ENCODE measurements at regions not wholly inside any gene's neighbourhood (a gene's known extent, or its start where the extent isn't known, plus 50 kb on each side); places are given as distances from the start of the nearest gene placed in this dataset.

GRCh38 chr2:23280401-23280800 is 104.6 kb upstream of the KLHL29 start:
- DNase-seq (ENCODE audit: extremely low read depth, low read depth, low spot score) = no peak

- no peak for DNase-seq (ENCODE audit: extremely low read depth, low read depth, low spot score)
Observed at GRCh38 chr2:23283653-23284052, 101.3 kb upstream of the KLHL29 start.

GRCh38 chr2:23285091-23285800 is 99.7 kb upstream of the KLHL29 start:
- DNase-seq (ENCODE audit: extremely low read depth, low read depth, low spot score) = no peak

GRCh38 chr2:23286031-23286757 is 98.8 kb upstream of the KLHL29 start:
- DNase-seq (ENCODE audit: extremely low read depth, low read depth, low spot score) = no peak

- no peak for DNase-seq (ENCODE audit: extremely low read depth, low read depth, low spot score)
Observed at GRCh38 chr2:23286758-23287704, 97.9 kb upstream of the KLHL29 start.

GRCh38 chr2:23289671-23290070 is 95.3 kb upstream of the KLHL29 start:
- no peak for DNase-seq (ENCODE audit: extremely low read depth, low read depth, low spot score)

- no peak for DNase-seq (ENCODE audit: extremely low read depth, low read depth, low spot score)
Observed at GRCh38 chr2:23291239-23291638, 93.7 kb upstream of the KLHL29 start.

GRCh38 chr2:23292024-23292423 is 93.0 kb upstream of the KLHL29 start:
- DNase-seq (ENCODE audit: extremely low read depth, low read depth, low spot score) = no peak

GRCh38 chr2:23293063-23293462 is 91.9 kb upstream of the KLHL29 start:
- DNase-seq (ENCODE audit: extremely low read depth, low read depth, low spot score) = no peak

GRCh38 chr2:23293731-23294130 is 91.2 kb upstream of the KLHL29 start:
- DNase-seq (ENCODE audit: extremely low read depth, low read depth, low spot score) = no peak

- no peak for DNase-seq (ENCODE audit: extremely low read depth, low read depth, low spot score)
Observed at GRCh38 chr2:23294238-23294637, 90.7 kb upstream of the KLHL29 start.

GRCh38 chr2:23296691-23297090 is 88.3 kb upstream of the KLHL29 start:
- no peak for DNase-seq (ENCODE audit: extremely low read depth, low read depth, low spot score)

GRCh38 chr2:23297112-23297511 is 87.9 kb upstream of the KLHL29 start:
- DNase-seq (ENCODE audit: extremely low read depth, low read depth, low spot score) = no peak

- no peak for DNase-seq (ENCODE audit: extremely low read depth, low read depth, low spot score)
Observed at GRCh38 chr2:23298551-23298950, 86.4 kb upstream of the KLHL29 start.

GRCh38 chr2:23299476-23300195 is 85.3 kb upstream of the KLHL29 start:
- no peak for DNase-seq (ENCODE audit: extremely low read depth, low read depth, low spot score)

- no peak for DNase-seq (ENCODE audit: extremely low read depth, low read depth, low spot score)
Observed at GRCh38 chr2:23301136-23301535, 83.8 kb upstream of the KLHL29 start.

GRCh38 chr2:23302591-23302990 is 82.4 kb upstream of the KLHL29 start:
- DNase-seq (ENCODE audit: extremely low read depth, low read depth, low spot score) = no peak

- no peak for DNase-seq (ENCODE audit: extremely low read depth, low read depth, low spot score)
Observed at GRCh38 chr2:23306401-23306800, 78.6 kb upstream of the KLHL29 start.

- DNase-seq (ENCODE audit: extremely low read depth, low read depth, low spot score) = no peak
Observed at GRCh38 chr2:23311186-23311585, 73.8 kb upstream of the KLHL29 start.

GRCh38 chr2:23312996-23313606 is 71.9 kb upstream of the KLHL29 start:
- no peak for DNase-seq (ENCODE audit: extremely low read depth, low read depth, low spot score)

Measured in glomerular endothelial cell (primary cell).